Activated naive CD4-positive, alpha-beta T cell (primary cell): ENCODE measurements at regions not wholly inside any gene's neighbourhood (a gene's known extent, or its start where the extent isn't known, plus 50 kb on each side); places are given as distances from the start of the nearest gene placed in this dataset.
"Not testable (repeated sequence)": the region's sequence is repeated elsewhere in the genome, so short reads cannot be mapped to it uniquely, and the experiment has no call there.

ENCODE experiments used
- DNase-seq, 4 experiments: peaks; one replicate each; lab custom pipeline; 2025; lab: John Stamatoyannopoulos, UW

- no peak for DNase-seq
Measured at GRCh38 chr4:81314897-81315470, 100.0 kb upstream of the PRKG2 start.

- DNase-seq, result no peak
Measured at GRCh38 chr4:81314196-81314896, 99.3 kb upstream of the PRKG2 start.

- no peak for DNase-seq
Measured at GRCh38 chr4:81307991-81308390, 93.0 kb upstream of the PRKG2 start.

- no peak for DNase-seq
Measured at GRCh38 chr4:81304871-81305270, 89.8 kb upstream of the PRKG2 start.

GRCh38 chr4:81300352-81300751, 85.3 kb upstream of the PRKG2 start:
- not testable (repeated sequence) for DNase-seq

- no peak for DNase-seq
Measured at GRCh38 chr4:81290813-81291212, 75.8 kb upstream of the PRKG2 start.

- DNase-seq, result no peak
Measured at GRCh38 chr4:81287101-81287500, 72.1 kb upstream of the PRKG2 start.

- DNase-seq, result no peak
Measured at GRCh38 chr4:81282131-81282530, 67.1 kb upstream of the PRKG2 start.

GRCh38 chr4:81274460-81274859, 59.4 kb upstream of the PRKG2 start:
- no peak for DNase-seq

- DNase-seq, result no peak
Measured at GRCh38 chr4:81272671-81273070, 57.6 kb upstream of the PRKG2 start.
